Esophagus muscularis mucosa (tissue), 4 donors: ENCODE measurements at regions not wholly inside any gene's neighbourhood (a gene's known extent, or its start where the extent isn't known, plus 50 kb on each side); places are given as distances from the start of the nearest gene placed in this dataset.

Experiments
- CTCF ChIP-seq, 3 experiments: fragments of 200-600 bp in 2 of 3; fragments of 450-650 bp in 1 of 3; sonication (generic) in 2 of 3; IDR thresholded peaks; one replicate each; pipeline ENCODE4 v1.5.1; 2017 to 2019; ENCODE audit warnings: antibody characterized with exemption in 3 of 3, mild to moderate bottlenecking in 2 of 3, moderate library complexity in 1 of 3
- EP300 ChIP-seq: sonication (generic); formaldehyde crosslinking; IDR thresholded peaks from one replicate; pipeline ENCODE4 v1.6.1; 2017; ENCODE audit warnings: antibody characterized with exemption
- POLR2A ChIP-seq: fragments of 450-650 bp; IDR thresholded peaks from one replicate; pipeline ENCODE4 v1.6.1; 2017; ENCODE audit warnings: antibody characterized with exemption, moderate library complexity, mild to moderate bottlenecking, low read depth
- POLR2AphosphoS5 ChIP-seq, 2 donors: sonication (generic); formaldehyde crosslinking; IDR thresholded peaks; one replicate each; pipeline ENCODE4 v1.6.1; 2017; ENCODE audit warnings: antibody characterized with exemption in 2 of 2

- TF ChIP-seq POLR2A = no peak
- TF ChIP-seq CTCF (IDR thresholded peaks at IDR 0.05) = no peak
- no peak for TF ChIP-seq POLR2AphosphoS5 (IDR thresholded peaks at IDR 0.05)
- no peak for TF ChIP-seq EP300
These were observed 166.5 kb downstream of the LMO4 start for GRCh38 chr1:87495147-87495546.
